OCI-LY1 (cell line): ENCODE measurements at regions not wholly inside any gene's neighbourhood (a gene's known extent, or its start where the extent isn't known, plus 50 kb on each side); places are given as distances from the start of the nearest gene placed in this dataset.

Experiments used
- H2AFZ ChIP-seq: fragments of 200-600 bp; sonication (generic), shearing (Covaris generic); 2 replicates; pipeline ENCODE4 v1.6.0; 2014; ENCODE audit warnings: antibody characterized with exemption, mild to moderate bottlenecking, low read length
- H3F3A ChIP-seq: fragments of 200-600 bp; sonication (generic), shearing (Covaris generic); 2 replicates; pipeline ENCODE4 v1.6.0; 2014; ENCODE audit warnings: mild to moderate bottlenecking, antibody characterized with exemption, low read length, moderate library complexity; ENCODE audit not compliant: insufficient read depth
- H3K27ac ChIP-seq: fragments of 200-600 bp; sonication (generic); 2 replicates; pipeline ENCODE4 v1.5.1; 2014; ENCODE audit warnings: low read length, mixed run types, mild to moderate bottlenecking, low read depth; ENCODE audit not compliant: poor library complexity, severe bottlenecking
- H3K27me3 ChIP-seq: fragments of 200-600 bp; sonication (generic); 2 replicates; pipeline ENCODE4 v1.6.0; 2014; ENCODE audit warnings: antibody characterized with exemption, mild to moderate bottlenecking, low read length, moderate library complexity; ENCODE audit not compliant: insufficient read depth
- H3K36me3 ChIP-seq: fragments of 200-600 bp; sonication (generic); 2 replicates; pipeline ENCODE4 v1.6.1; 2014; ENCODE audit warnings: mild to moderate bottlenecking, antibody characterized with exemption, low read length, moderate library complexity, mixed read lengths; ENCODE audit not compliant: insufficient read depth
- H3K4me1 ChIP-seq: fragments of 200-600 bp; sonication (generic); 2 replicates; pipeline ENCODE4 v1.5.1; 2014; ENCODE audit warnings: mild to moderate bottlenecking, low read length, moderate library complexity; ENCODE audit not compliant: insufficient read depth, severe bottlenecking
- H3K4me2 ChIP-seq: fragments of 200-600 bp; sonication (generic), shearing (Covaris generic); 2 replicates; pipeline ENCODE4 v1.6.1; 2014; ENCODE audit warnings: low read length
- H3K4me3 ChIP-seq: fragments of 200-600 bp; sonication (generic); 2 replicates; pipeline ENCODE4 v1.5.1; 2014; ENCODE audit warnings: low read length, low read depth, mild to moderate bottlenecking, mixed read lengths; ENCODE audit not compliant: poor library complexity, severe bottlenecking
- H3K79me2 ChIP-seq: fragments of 200-600 bp; shearing (Covaris generic); 2 replicates; pipeline ENCODE4 v1.6.1; 2016; ENCODE audit warnings: mixed run types, low read length, mixed read lengths; ENCODE audit not compliant: insufficient read depth
- H3K9ac ChIP-seq: fragments of 200-600 bp; sonication (generic), shearing (Covaris generic); 2 replicates; pipeline ENCODE4 v1.6.1; 2014; ENCODE audit warnings: mild to moderate bottlenecking, low read length, mixed read lengths
- H3K9me2 ChIP-seq: fragments of 200-600 bp; sonication (generic), shearing (Covaris generic); 2 replicates; pipeline ENCODE4 v1.6.1; 2014; ENCODE audit warnings: low read depth, mild to moderate bottlenecking, low read length, mixed read lengths
- H3K9me3 ChIP-seq: fragments of 200-600 bp; shearing (Covaris generic); 2 replicates; pipeline ENCODE4 v1.6.1; 2014; ENCODE audit warnings: low read length, mixed read lengths
- H4K20me1 ChIP-seq: fragments of 200-600 bp; sonication (generic), shearing (Covaris generic); 2 replicates; pipeline ENCODE4 v1.6.0; 2016; ENCODE audit warnings: mild to moderate bottlenecking, low read length; ENCODE audit not compliant: insufficient read depth
- EZH2 ChIP-seq: fragments of 200-600 bp; sonication (generic), shearing (Covaris generic); IDR thresholded peaks from 2 replicates; pipeline ENCODE4 v1.8.0; 2017; ENCODE audit warnings: borderline replicate concordance, mixed run types, mild to moderate bottlenecking, antibody characterized with exemption, low read length, moderate library complexity, mixed read lengths
- TF ChIP-seq, protein P1 (sequence below): fragments of 200-600 bp; sonication (generic), shearing (Covaris generic); IDR thresholded peaks from 2 replicates; pipeline ENCODE4 v1.5.1; 2017; ENCODE audit warnings: mild to moderate bottlenecking, antibody characterized with exemption, low read length, moderate library complexity, mixed read lengths

- no peaks in the 10 kb centered on the region for H3K27me3 ChIP-seq
- H3K4me1 ChIP-seq, result no peaks in the 10 kb centered on the region
- H4K20me1 ChIP-seq, result no peaks in the 10 kb centered on the region
- no peaks in the 10 kb centered on the region for H3K9me2 ChIP-seq
- no peak overlapping the region for H3K4me2 ChIP-seq
- H3K9ac ChIP-seq, result no peak overlapping the region
- H3F3A ChIP-seq, result no peaks in the 10 kb centered on the region
- H3K79me2 ChIP-seq, result no peaks in the 10 kb centered on the region
- no peak overlapping the region for H3K4me3 ChIP-seq
- no peaks in the 10 kb centered on the region for H3K36me3 ChIP-seq
- TF ChIP-seq, protein P1, sequence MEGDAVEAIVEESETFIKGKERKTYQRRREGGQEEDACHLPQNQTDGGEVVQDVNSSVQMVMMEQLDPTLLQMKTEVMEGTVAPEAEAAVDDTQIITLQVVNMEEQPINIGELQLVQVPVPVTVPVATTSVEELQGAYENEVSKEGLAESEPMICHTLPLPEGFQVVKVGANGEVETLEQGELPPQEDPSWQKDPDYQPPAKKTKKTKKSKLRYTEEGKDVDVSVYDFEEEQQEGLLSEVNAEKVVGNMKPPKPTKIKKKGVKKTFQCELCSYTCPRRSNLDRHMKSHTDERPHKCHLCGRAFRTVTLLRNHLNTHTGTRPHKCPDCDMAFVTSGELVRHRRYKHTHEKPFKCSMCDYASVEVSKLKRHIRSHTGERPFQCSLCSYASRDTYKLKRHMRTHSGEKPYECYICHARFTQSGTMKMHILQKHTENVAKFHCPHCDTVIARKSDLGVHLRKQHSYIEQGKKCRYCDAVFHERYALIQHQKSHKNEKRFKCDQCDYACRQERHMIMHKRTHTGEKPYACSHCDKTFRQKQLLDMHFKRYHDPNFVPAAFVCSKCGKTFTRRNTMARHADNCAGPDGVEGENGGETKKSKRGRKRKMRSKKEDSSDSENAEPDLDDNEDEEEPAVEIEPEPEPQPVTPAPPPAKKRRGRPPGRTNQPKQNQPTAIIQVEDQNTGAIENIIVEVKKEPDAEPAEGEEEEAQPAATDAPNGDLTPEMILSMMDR, result no peak
- no peak for TF ChIP-seq EZH2
- no peak overlapping the region for H2AFZ ChIP-seq
- H3K9me3 ChIP-seq, result no peaks in the 10 kb centered on the region
- no peak overlapping the region for H3K27ac ChIP-seq
Observed at GRCh38 chr3:66099541-66100065, 60.9 kb upstream of the MAGI1 start.

GRCh38 chr3:66098436-66098835, 59.7 kb upstream of the MAGI1 start:
- Histone ChIP-seq H3K79me2 (no peaks in the 10 kb centered on the region), H3K4me2 (no peak overlapping the region), H2AFZ (no peak overlapping the region), H3F3A (no peaks in the 10 kb centered on the region), H3K4me3 (no peak overlapping the region), H3K9ac (no peak overlapping the region), H3K4me1 (no peaks in the 10 kb centered on the region), H3K27ac (no peak overlapping the region), H3K27me3 (no peaks in the 10 kb centered on the region), H3K9me2 (no peaks in the 10 kb centered on the region), H3K36me3 (no peaks in the 10 kb centered on the region), H3K9me3 (no peaks in the 10 kb centered on the region), H4K20me1 (no peaks in the 10 kb centered on the region)
- TF ChIP-seq, protein P1, result no peak
- no peak for TF ChIP-seq EZH2

DNA sequence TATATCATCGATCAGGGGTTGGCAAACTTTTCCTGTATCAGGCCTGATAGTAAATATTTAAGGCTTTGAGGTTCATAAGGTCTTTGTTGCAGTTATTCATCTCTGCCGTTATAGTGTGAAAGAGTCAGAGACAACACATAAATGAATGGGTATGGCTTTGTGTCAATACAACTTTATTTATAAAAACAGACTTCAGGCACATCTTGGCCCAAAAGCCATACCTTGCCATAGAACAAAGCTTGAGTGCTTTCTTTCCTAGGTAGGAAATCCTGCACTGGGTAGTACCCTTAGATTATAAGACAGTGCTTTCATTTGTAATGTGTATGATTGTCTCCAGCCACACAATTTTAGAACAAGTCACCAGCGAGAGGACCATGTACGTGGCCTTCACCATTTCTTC, 58.9 kb upstream of the MAGI1 start:
- no peaks in the 10 kb centered on the region for H3K36me3 ChIP-seq
- H2AFZ ChIP-seq, result no peak overlapping the region
- H3K9me2 ChIP-seq, result no peaks in the 10 kb centered on the region
- no peaks in the 10 kb centered on the region for H3K4me1 ChIP-seq
- no peaks in the 10 kb centered on the region for H4K20me1 ChIP-seq
- H3K4me3 ChIP-seq, result no peak overlapping the region
- no peaks in the 10 kb centered on the region for H3K27me3 ChIP-seq
- no peak overlapping the region for H3K9ac ChIP-seq
- TF ChIP-seq, protein P1, result no peak
- TF ChIP-seq EZH2, result no peak
- H3F3A ChIP-seq, result no peaks in the 10 kb centered on the region
- H3K27ac ChIP-seq, result no peak overlapping the region
- H3K4me2 ChIP-seq, result no peak overlapping the region
- H3K79me2 ChIP-seq, result no peaks in the 10 kb centered on the region
- H3K9me3 ChIP-seq, result no peaks in the 10 kb centered on the region
